Endodermal cell (in vitro differentiated cells): ENCODE measurements at regions not wholly inside any gene's neighbourhood (a gene's known extent, or its start where the extent isn't known, plus 50 kb on each side); places are given as distances from the start of the nearest gene placed in this dataset.

Experiments
- DNase-seq: peaks from one replicate; pipeline ENCODE4 v3.0.0-alpha.2; 2017
- H3K27ac ChIP-seq: 2 replicates; pipeline ENCODE4 v1.5.1; 2013; ENCODE audit warnings: mild to moderate bottlenecking, low read depth, low read length, moderate library complexity
- H3K27me3 ChIP-seq: 2 replicates; pipeline ENCODE4 v1.6.1; 2013; ENCODE audit warnings: mild to moderate bottlenecking, low read length, moderate library complexity; ENCODE audit not compliant: insufficient read depth, control insufficient read depth, poor library complexity, severe bottlenecking
- H3K36me3 ChIP-seq: 2 replicates; pipeline ENCODE4 v1.7.0; 2013; ENCODE audit warnings: mild to moderate bottlenecking, low read length, moderate library complexity; ENCODE audit not compliant: control insufficient read depth, insufficient read depth
- H3K4me1 ChIP-seq: one replicate; pipeline ENCODE4 v1.7.0; 2013; ENCODE audit warnings: low read length; ENCODE audit not compliant: control insufficient read depth, insufficient read depth
- H3K4me3 ChIP-seq: 2 replicates; pipeline ENCODE4 v1.5.1; 2013; ENCODE audit warnings: mild to moderate bottlenecking, low read length, moderate library complexity
- H3K9ac ChIP-seq: 2 replicates; pipeline ENCODE4 v1.6.1; 2013; ENCODE audit warnings: mild to moderate bottlenecking, low read length, moderate library complexity; ENCODE audit not compliant: poor library complexity, severe bottlenecking; ENCODE audit errors: extremely low read depth
- H3K9me3 ChIP-seq: 2 replicates; pipeline ENCODE4 v1.6.1; 2013; ENCODE audit warnings: mild to moderate bottlenecking, low read length, moderate library complexity; ENCODE audit not compliant: control insufficient read depth
- H3K27ac Mint-ChIP-seq: 2 replicates; pipeline ENCODE4 v1.8.0; 2020; ENCODE audit warnings: mixed read lengths
- H3K27me3 Mint-ChIP-seq: 2 replicates; pipeline ENCODE4 v1.8.0; 2021; ENCODE audit warnings: mild to moderate bottlenecking, mixed read lengths; ENCODE audit not compliant: insufficient read depth
- H3K36me3 Mint-ChIP-seq: 2 replicates; pipeline ENCODE4 v1.8.0; 2020; ENCODE audit warnings: low read depth, mixed read lengths
- H3K4me1 Mint-ChIP-seq: 2 replicates; pipeline ENCODE4 v1.8.0; 2020; ENCODE audit warnings: mixed read lengths
- H3K4me3 Mint-ChIP-seq: 2 replicates; pipeline ENCODE4 v1.8.0; 2020; ENCODE audit warnings: mild to moderate bottlenecking, moderate library complexity, mixed read lengths
- H3K9me3 Mint-ChIP-seq: 2 replicates; pipeline ENCODE4 v1.8.0; 2020; ENCODE audit warnings: mild to moderate bottlenecking, mixed read lengths
- WGBS, 2 experiments: methylation state at CpG; one replicate each; pipeline versions ENCODE4 v1.1.5 to v1.1.7; 2013; ENCODE audit warnings: missing lambda C conversion rate in 2 of 2, mixed read lengths in 1 of 2; ENCODE audit not compliant: insufficient coverage in 1 of 2, insufficient read length in 1 of 2; 5-methylcytosine and 5-hydroxymethylcytosine counted together
- TF ChIP-seq, protein P1 (sequence below): fragments of 200-600 bp; sonication (generic); conservative IDR thresholded peaks from 2 replicates; pipeline ENCODE4 v1.5.0; 2021; ENCODE audit warnings: antibody characterized with exemption, mild to moderate bottlenecking

DNA sequence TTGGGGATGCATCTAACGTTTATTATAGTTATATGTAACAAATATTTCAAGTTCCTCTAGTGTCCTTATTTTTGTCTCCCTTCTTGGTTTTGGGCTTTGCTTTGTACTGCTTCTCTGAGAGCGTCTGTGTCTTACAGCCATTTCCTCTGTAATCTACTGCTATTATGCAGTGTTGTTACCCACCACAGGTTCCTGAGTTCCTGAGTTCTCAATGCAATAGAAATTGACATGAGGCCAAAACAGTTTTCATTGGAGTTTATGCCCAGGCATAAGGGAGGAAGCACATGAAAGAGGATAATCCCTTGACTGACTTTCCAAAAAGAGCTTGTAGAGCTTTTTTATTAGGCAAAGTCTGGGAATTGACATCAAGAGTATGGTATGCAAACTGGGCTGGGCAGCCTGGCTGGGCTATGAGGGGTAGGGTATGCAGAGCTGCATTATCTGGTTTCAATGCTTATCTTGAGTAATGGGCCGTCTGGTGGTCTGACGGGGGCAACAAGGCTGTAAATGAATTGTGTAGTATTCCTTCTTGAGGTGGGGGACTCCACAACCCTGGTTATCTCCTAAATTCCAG is 722.5 kb upstream of the ATXN7L3B start:
- Histone ChIP-seq H3K9me3 (peaks cover 2% of the 10 kb centered on the region), H3K27ac (no peak overlapping the region), H3K9ac (no peak overlapping the region), H3K4me3 (no peak overlapping the region), H3K27me3 (no peaks in the 10 kb centered on the region), H3K36me3 (no peaks in the 10 kb centered on the region), H3K4me1 (peaks cover 4% of the 10 kb centered on the region)
- H3K9me3 Mint-ChIP-seq = peaks cover 1% of the 10 kb centered on the region
- no peaks in the 10 kb centered on the region for H3K27me3 Mint-ChIP-seq
- 69 to 89% methylated on average over 2 to 3 of the region's 4 CpGs for WGBS, 2 experiments
- H3K36me3 Mint-ChIP-seq = no peaks in the 10 kb centered on the region
- DNase-seq = no peak
- H3K27ac Mint-ChIP-seq = no peak overlapping the region
- TF ChIP-seq, protein P1, sequence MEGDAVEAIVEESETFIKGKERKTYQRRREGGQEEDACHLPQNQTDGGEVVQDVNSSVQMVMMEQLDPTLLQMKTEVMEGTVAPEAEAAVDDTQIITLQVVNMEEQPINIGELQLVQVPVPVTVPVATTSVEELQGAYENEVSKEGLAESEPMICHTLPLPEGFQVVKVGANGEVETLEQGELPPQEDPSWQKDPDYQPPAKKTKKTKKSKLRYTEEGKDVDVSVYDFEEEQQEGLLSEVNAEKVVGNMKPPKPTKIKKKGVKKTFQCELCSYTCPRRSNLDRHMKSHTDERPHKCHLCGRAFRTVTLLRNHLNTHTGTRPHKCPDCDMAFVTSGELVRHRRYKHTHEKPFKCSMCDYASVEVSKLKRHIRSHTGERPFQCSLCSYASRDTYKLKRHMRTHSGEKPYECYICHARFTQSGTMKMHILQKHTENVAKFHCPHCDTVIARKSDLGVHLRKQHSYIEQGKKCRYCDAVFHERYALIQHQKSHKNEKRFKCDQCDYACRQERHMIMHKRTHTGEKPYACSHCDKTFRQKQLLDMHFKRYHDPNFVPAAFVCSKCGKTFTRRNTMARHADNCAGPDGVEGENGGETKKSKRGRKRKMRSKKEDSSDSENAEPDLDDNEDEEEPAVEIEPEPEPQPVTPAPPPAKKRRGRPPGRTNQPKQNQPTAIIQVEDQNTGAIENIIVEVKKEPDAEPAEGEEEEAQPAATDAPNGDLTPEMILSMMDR = no peak
- H3K4me1 Mint-ChIP-seq = peaks cover 17% of the 10 kb centered on the region
- H3K4me3 Mint-ChIP-seq = no peak overlapping the region

DNA sequence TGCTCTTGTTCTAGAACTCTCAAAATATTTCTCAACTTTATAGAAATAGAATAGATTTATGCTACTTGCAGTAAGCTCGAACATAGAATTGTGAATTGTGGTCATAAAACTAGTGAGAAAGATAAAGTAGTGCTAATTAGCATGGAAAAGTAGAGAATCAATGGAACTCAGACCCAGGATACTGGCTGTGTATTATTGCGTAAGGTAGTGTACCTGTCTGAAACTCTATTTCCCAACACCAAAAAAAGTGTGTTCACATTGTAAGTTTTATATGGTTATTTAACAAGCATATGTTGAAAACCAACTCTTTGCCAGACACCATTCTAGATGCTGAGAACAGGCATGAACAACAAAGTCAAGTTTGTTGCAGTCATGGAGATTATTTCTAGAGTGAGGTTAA is 720.5 kb upstream of the ATXN7L3B start:
- Mint-ChIP-seq H3K36me3 (no peaks in the 10 kb centered on the region), H3K27me3 (no peaks in the 10 kb centered on the region), H3K27ac (no peak overlapping the region), H3K4me3 (no peak overlapping the region), H3K9me3 (peaks cover 21% of the 10 kb centered on the region), H3K4me1 (peaks cover 11% of the 10 kb centered on the region)
- DNase-seq = no peak
- H3K9me3 ChIP-seq = peaks cover 22% of the 10 kb centered on the region
- no peaks in the 10 kb centered on the region for H3K4me1 ChIP-seq
- H3K9ac ChIP-seq = no peak overlapping the region
- no peak overlapping the region for H3K4me3 ChIP-seq
- H3K36me3 ChIP-seq = no peaks in the 10 kb centered on the region
- TF ChIP-seq, protein P1 = no peak
- 89% methylated on average over 2 of the region's 2 CpGs; no CpG with 5 or more reads in 1 of the 2 experiments for WGBS, 2 experiments
- H3K27ac ChIP-seq = no peak overlapping the region
- no peaks in the 10 kb centered on the region for H3K27me3 ChIP-seq

DNA sequence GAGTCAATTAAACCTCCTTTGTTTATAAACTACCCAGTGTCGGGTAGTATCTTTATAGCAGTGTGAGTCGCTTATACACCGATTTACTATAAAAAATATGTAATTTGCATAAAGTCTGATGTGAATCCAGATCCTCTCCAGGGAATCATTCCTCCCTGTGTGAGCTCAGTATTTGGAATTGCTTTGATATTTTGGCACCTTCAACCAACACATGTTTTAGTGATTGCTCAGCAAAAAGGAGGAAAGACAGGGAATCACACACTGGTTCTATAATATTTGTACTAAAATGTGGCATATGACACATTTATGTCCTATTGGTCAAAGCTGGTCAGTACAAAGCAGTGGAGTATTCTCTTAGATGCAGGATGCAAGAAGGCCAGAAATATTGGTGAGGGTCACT is 703.9 kb upstream of the ATXN7L3B start:
- WGBS, 2 experiments = 90% methylated on average over 3 of the region's 3 CpGs; no CpG with 5 or more reads in 1 of the 2 experiments
- TF ChIP-seq, protein P1 = no peak
- H3K4me3 Mint-ChIP-seq = no peak overlapping the region

More for the DNA sequence above, 703.9 kb upstream of the ATXN7L3B start:
- Histone ChIP-seq H3K36me3 (no peaks in the 10 kb centered on the region), H3K4me3 (no peak overlapping the region), H3K4me1 (no peaks in the 10 kb centered on the region), H3K9ac (no peak overlapping the region), H3K9me3 (no peaks in the 10 kb centered on the region), H3K27me3 (no peaks in the 10 kb centered on the region), H3K27ac (no peak overlapping the region)
- no peaks in the 10 kb centered on the region for H3K36me3 Mint-ChIP-seq
- H3K27me3 Mint-ChIP-seq = no peaks in the 10 kb centered on the region
- DNase-seq = no peak
- no peaks in the 10 kb centered on the region for H3K9me3 Mint-ChIP-seq
- no peak overlapping the region for H3K27ac Mint-ChIP-seq
- H3K4me1 Mint-ChIP-seq = no peaks in the 10 kb centered on the region
